ENCODE measurements at regions not wholly inside any gene's neighbourhood (a gene's known extent, or its start where the extent isn't known, plus 50 kb on each side); places are given as distances from the start of the nearest gene placed in this dataset.

DNA sequence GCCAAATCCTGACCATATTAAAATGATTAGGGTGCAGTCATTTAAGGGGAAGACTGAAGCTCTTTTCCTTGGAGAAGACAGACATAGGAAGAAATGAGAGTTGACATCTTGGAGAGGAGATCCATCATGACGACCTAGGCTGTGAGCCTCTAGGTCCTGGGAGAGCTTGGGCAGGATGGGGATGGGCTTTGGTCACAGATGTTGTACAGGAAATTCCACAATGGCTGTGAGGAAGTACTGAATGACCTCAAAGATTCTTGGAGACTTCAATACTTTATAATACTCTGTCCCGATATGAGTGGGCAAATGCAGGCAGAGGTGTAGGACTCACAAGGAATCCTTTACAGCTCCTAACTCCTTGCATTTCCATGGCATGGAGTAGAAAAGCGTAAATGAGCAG lies 204.9 kb upstream of the FRMD6 start:
- no peak overlapping the region for H3K4me3 Mint-ChIP-seq
- TF ChIP-seq, protein P1, sequence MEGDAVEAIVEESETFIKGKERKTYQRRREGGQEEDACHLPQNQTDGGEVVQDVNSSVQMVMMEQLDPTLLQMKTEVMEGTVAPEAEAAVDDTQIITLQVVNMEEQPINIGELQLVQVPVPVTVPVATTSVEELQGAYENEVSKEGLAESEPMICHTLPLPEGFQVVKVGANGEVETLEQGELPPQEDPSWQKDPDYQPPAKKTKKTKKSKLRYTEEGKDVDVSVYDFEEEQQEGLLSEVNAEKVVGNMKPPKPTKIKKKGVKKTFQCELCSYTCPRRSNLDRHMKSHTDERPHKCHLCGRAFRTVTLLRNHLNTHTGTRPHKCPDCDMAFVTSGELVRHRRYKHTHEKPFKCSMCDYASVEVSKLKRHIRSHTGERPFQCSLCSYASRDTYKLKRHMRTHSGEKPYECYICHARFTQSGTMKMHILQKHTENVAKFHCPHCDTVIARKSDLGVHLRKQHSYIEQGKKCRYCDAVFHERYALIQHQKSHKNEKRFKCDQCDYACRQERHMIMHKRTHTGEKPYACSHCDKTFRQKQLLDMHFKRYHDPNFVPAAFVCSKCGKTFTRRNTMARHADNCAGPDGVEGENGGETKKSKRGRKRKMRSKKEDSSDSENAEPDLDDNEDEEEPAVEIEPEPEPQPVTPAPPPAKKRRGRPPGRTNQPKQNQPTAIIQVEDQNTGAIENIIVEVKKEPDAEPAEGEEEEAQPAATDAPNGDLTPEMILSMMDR (IDR thresholded peaks at IDR 0.05): no peak
- no peak overlapping the region for H3K27ac ChIP-seq (ENCODE audit: low read depth in 1 of 2, low read length in 2 of 2)
- ChIA-PET POLR2A (interaction anchor here (0.7 kb wide), 1 partner anchor 1077 kb away, joined by 3 read pairs; no protein-coding TSS in a partner anchor), CTCF (no interaction called here)
- DNase-seq (no peak), ATAC-seq (ENCODE audit: poor library complexity) (no peak)
- H3K27me3 Mint-ChIP-seq: peaks cover 28% of the 10 kb centered on the region
- H3K9me3 ChIP-seq (ENCODE audit: control insufficient read depth in 1 of 2, insufficient read depth in 1 of 2, low read length in 2 of 2): no peaks in the 10 kb centered on the region
- peaks cover 0 to 5% of the 10 kb centered on the region in 2 experiments for H3K27me3 ChIP-seq (ENCODE audit: control insufficient read depth in 1 of 2, insufficient read depth in 2 of 2, low read length in 2 of 2)
- no peaks in the 10 kb centered on the region for H3K36me3 Mint-ChIP-seq (ENCODE audit: low read depth)
- H3K4me1 ChIP-seq (ENCODE audit: insufficient read depth, low read length): no peaks in the 10 kb centered on the region
- H3K4me1 Mint-ChIP-seq (ENCODE audit: low read depth): no peaks in the 10 kb centered on the region
- no peak overlapping the region for H3K27ac Mint-ChIP-seq
- intact Hi-C loops (cut with DNase I, micrococcal nuclease): no loop called here
- H3K36me3 ChIP-seq (ENCODE audit: insufficient read depth, low read length): no peaks in the 10 kb centered on the region
- H3K9me3 Mint-ChIP-seq: no peaks in the 10 kb centered on the region
- no peak overlapping the region for H3K4me3 ChIP-seq (ENCODE audit: low read length)

- no peak overlapping the region for H3K27ac Mint-ChIP-seq
These were observed 204.3 kb upstream of the FRMD6 start for GRCh38 chr14:51447411-51447810.

GRCh38 chr14:51448831-51449670 lies 202.7 kb upstream of the FRMD6 start:
- Histone ChIP-seq H3K4me3 (ENCODE audit: low read length) (no peak overlapping the region), H3K36me3 (ENCODE audit: insufficient read depth, low read length) (no peaks in the 10 kb centered on the region), H3K4me1 (ENCODE audit: insufficient read depth, low read length) (no peaks in the 10 kb centered on the region), H3K27ac (ENCODE audit: low read depth in 1 of 2, low read length in 2 of 2) (no peak overlapping the region), H3K9me3 (ENCODE audit: control insufficient read depth in 1 of 2, insufficient read depth in 1 of 2, low read length in 2 of 2) (no peaks in the 10 kb centered on the region), H3K27me3 (ENCODE audit: control insufficient read depth in 1 of 2, insufficient read depth in 2 of 2, low read length in 2 of 2) (peaks cover 0 to 5% of the 10 kb centered on the region in 2 experiments)
- Mint-ChIP-seq H3K27me3 (peaks cover 18% of the 10 kb centered on the region), H3K9me3 (no peaks in the 10 kb centered on the region), H3K4me1 (ENCODE audit: low read depth) (no peaks in the 10 kb centered on the region), H3K4me3 (no peak overlapping the region), H3K36me3 (ENCODE audit: low read depth) (no peaks in the 10 kb centered on the region), H3K27ac (no peak overlapping the region)
- ChIA-PET CTCF (no interaction called here), POLR2A (no interaction called here)
- ATAC-seq (ENCODE audit: poor library complexity) (no peak), DNase-seq (no peak)
- intact Hi-C loops (cut with DNase I, micrococcal nuclease): no loop called here
- TF ChIP-seq, protein P1 (IDR thresholded peaks at IDR 0.05): no peak

More at GRCh38 chr14:51447411-51447810, 204.3 kb upstream of the FRMD6 start:
- H3K4me1 ChIP-seq (ENCODE audit: insufficient read depth, low read length): no peaks in the 10 kb centered on the region
- intact Hi-C loops (cut with DNase I, micrococcal nuclease): no loop called here
- Mint-ChIP-seq H3K27me3 (peaks cover 25% of the 10 kb centered on the region), H3K4me3 (no peak overlapping the region), H3K9me3 (no peaks in the 10 kb centered on the region), H3K4me1 (ENCODE audit: low read depth) (no peaks in the 10 kb centered on the region), H3K36me3 (ENCODE audit: low read depth) (no peaks in the 10 kb centered on the region)
- TF ChIP-seq, protein P1 (IDR thresholded peaks at IDR 0.05): no peak
- H3K4me3 ChIP-seq (ENCODE audit: low read length): no peak overlapping the region
- DNase-seq: no peak
- ChIA-PET POLR2A (no interaction called here), CTCF (no interaction called here)
- no peak for ATAC-seq (ENCODE audit: poor library complexity)
- H3K27me3 ChIP-seq (ENCODE audit: control insufficient read depth in 1 of 2, insufficient read depth in 2 of 2, low read length in 2 of 2): peaks cover 0 to 5% of the 10 kb centered on the region in 2 experiments
- H3K36me3 ChIP-seq (ENCODE audit: insufficient read depth, low read length): no peaks in the 10 kb centered on the region
- H3K27ac ChIP-seq (ENCODE audit: low read depth in 1 of 2, low read length in 2 of 2): no peak overlapping the region
- H3K9me3 ChIP-seq (ENCODE audit: control insufficient read depth in 1 of 2, insufficient read depth in 1 of 2, low read length in 2 of 2): no peaks in the 10 kb centered on the region
